ENCODE measurements at regions not wholly inside any gene's neighbourhood (a gene's known extent, or its start where the extent isn't known, plus 50 kb on each side); places are given as distances from the start of the nearest gene placed in this dataset.
"Not testable (repeated sequence)": the region's sequence is repeated elsewhere in the genome, so short reads cannot be mapped to it uniquely, and the experiment has no call there.

DNA sequence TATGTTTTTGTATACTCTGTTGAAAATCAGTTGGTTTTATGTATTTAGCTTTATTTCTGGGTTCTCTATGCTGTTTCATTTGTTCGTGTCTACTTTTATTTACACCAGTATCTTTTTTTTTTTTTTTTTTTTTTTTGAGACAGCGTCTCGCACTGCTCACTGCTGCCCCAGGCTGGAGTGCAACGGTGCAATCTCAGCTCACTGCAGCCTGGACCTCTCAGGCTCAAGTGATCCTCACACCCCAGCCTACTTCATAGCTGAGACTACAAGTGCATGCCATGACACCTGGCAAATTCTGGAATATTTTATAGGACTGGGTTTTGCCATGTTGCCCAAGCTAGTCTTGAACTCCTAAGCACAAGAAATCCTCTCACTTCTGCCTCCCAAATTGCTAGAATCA lies 869.4 kb upstream of the CDH6 start:
- DNase-seq (ENCODE audit: insufficient read length, low spot score) = no peak
- no peak for FAIRE-seq

DNA sequence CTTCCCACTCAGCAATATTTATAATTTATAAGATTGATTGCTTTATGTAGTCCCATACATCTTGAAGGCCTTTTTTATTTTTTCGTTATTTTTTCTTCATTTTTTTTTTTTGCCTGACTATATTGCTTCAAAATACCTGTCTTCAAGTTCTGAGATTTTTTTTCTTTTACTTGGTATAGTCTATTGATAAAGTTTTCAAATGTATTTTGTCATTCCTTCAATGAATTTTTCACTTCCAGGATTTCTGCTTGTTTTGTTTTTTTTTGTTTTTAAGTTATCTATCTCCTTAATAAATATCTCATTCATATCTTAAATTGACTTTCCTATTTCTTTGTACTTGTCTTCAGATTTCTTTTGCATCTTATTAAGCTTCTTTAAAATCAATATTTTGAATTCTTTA lies 905.6 kb upstream of the CDH6 start:
- DNase-seq (ENCODE audit: insufficient read length, low spot score) = no peak
- FAIRE-seq = no peak

DNA sequence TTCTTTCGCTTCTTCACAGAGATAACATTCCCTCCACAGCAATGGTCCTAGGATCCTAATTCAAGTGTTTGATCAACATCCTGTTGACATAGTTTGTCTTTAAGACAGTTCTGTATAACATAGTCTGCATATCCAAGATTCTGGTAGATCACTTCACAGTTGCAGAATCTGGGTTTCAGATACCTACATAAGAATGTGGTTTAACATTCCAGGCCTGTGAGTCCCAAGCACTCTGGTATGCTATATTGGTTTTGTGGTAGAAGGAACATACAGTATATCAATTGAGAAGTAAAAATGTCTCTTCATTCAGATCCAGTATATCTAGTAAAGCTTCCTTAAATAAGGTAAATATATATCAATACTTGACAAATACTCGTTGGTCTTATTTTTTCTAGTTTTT lies 914.2 kb upstream of the CDH6 start:
- no peak for DNase-seq (ENCODE audit: insufficient read length, low spot score)
- FAIRE-seq = no peak

DNA sequence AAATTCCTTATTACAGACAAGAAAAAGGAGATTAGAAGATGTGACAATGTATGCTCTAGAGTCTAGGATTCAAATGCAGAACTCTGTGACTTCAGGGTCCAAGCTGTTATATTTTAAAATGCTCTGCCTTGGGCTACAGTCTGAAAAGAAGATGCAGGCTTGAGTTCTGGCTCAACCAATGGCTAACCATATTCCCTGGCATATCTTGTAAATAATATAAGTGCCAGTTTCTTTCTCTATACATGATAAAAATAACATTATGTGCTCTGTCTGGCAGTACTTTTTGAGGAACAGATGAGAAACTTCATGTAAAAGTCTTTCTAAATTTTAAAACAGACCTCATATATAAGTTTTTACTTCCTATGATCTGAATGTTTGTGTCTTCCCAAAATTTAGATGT lies 926.5 kb upstream of the CDH6 start:
- DNase-seq (ENCODE audit: insufficient read length, low spot score) = no peak
- no peak for FAIRE-seq

DNA sequence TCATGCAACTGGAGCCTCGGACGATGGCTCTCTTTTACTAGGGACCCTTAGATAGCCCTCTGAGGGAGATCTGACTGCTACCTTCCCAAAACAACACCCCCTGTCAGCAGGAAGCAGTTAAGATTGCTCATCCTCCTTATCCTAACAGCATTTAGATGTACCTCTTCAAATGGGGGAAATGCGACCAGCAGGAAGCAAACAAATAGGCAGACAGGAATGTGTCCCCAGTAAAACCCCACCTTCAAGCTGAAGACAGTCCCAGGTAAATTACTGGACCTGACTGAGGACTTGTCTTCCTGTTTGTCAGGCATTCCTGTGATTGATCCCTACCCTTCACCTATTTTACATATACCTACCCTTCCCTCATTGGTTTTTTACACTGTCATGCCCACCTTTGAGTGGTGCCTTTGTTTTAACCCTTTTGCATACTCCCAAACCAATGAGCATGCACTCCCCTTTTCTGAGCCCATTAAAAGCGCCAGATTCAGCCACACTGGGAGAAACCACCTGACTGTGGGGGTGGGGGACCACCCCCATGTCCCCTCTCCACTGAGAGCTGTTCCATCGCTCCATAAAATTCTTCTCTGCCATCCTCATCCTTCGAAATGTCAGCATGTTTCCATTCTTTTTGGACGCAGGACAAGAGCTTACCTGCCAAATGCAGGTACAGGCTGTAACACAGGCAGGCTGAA lies 954.0 kb upstream of the CDH6 start:
- DNase-seq (ENCODE audit: insufficient read length, low spot score) = no peak
- FAIRE-seq = no peak

DNA sequence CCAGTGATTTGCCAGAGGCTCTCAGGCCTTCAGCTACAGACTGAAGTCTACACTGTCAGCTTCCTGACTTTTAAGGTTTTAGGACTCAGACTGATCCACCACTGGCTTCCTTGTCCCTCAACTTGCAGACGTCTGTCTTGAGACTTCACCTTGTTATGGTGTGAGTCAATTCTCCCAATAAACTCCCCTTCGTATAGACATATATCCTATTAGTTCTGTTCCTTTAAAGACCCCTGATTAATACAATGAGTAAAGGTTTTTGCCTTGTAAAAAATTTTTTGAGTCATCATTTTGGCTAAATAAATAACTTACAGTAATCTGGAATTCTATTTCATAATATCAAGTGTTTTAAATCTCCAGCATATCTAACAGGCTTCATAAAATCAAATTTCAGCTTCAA lies 956.3 kb upstream of the CDH6 start:
- DNase-seq (ENCODE audit: insufficient read length, low spot score) = no peak
- no peak for FAIRE-seq

DNA sequence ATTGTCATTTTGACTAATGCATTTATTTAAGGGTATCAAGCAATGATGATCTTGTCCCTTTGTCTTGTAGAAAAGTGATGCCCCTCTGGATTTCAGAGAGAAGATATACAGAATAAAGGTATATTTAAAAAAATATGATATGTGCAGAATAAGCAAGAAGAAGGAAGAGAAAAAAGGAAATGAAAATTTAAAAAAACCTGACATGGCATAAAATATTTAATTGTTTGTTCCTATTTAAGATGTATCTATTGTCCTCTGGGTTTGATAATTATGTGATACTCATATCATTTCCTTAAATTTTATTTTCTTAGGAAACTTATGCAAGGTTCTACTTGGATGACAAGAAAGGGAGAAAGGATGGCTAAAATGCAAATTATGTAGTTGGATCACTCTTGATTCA lies 983.7 kb upstream of the CDH6 start:
- FAIRE-seq (no peak), DNase-seq (ENCODE audit: insufficient read length, low spot score) (no peak)

DNA sequence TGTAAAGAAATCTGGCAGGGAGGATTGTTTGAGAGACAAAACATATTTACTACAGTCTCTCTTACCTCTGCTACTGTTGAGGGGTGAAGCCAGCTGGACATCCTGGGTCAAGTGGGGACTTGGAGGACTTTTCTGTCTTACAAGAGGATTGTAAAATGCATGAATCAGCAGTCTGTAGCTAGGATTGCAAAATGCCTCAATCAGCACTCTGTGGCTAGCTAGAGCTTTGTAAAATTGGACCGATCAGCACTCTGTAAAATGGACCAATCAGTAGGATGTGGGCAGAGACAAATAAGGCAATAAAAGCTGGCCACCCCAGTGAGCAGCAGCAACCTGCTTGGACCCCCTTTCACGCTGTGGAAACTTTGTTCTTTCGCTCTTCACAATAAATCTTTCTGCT lies 995.8 kb upstream of the CDH6 start:
- FAIRE-seq = no peak
- no peak for DNase-seq (ENCODE audit: insufficient read length, low spot score)

DNA sequence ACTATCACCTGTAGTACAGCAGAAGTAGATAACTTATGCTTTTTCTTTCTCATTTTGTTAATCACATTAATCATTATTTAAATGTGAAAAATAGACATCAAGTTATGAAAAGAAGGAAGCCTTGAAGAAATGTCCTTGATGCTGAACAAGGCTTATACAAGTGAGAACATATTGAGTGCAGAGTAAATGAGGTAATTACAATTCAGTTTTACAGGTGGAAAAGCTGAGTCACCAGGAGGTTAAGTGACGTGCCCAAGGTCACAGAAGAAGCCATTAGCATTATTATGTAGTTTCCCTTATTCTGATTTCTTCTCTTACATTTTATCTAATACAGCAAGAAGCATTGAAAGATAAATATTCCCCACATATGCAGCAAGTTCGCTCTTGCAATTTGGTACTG lies 998.5 kb upstream of the CDH6 start:
- FAIRE-seq = no peak
- DNase-seq (ENCODE audit: insufficient read length, low spot score) = no peak

DNA sequence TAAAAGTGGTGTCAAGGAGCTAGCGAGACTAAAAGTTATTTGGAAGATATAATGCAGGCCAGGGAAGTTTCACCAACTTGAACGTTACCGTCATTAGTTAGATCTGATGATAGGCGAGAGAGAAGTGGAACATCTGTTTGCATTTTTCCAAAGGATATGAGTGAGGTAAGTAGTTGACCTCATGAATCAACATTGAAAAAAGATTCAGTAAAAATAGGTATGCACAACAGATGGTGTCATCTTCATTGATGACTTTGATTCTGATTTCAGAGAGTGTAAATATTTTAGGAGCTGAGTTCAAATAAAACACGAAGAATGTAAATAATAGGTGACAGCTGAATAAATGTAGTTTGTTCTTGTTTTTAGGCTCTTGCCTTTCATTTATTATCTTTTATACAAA lies 998.9 kb upstream of the CDH6 start:
- no peak for FAIRE-seq
- DNase-seq (ENCODE audit: insufficient read length, low spot score) = no peak

DNA sequence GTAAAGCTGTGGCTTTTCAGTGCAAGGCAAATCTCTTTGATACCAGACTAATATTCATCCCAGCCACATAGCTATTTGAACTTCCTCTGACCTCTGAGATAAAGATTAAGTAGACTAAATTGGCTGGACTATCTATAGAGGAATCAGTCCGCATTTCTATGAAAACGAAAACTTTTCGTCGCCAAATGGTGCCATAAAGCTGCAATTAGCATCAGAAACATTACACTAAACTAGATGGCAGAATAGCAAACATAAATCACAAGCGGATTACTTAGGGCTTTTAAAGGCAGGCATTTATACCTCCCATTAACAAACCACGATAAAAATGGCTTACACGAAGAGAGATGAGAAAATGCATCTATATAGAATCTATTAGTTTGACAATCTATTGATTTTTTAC lies 1009.7 kb upstream of the CDH6 start:
- no peak for DNase-seq (ENCODE audit: insufficient read length, low spot score)
- no peak for FAIRE-seq

DNA sequence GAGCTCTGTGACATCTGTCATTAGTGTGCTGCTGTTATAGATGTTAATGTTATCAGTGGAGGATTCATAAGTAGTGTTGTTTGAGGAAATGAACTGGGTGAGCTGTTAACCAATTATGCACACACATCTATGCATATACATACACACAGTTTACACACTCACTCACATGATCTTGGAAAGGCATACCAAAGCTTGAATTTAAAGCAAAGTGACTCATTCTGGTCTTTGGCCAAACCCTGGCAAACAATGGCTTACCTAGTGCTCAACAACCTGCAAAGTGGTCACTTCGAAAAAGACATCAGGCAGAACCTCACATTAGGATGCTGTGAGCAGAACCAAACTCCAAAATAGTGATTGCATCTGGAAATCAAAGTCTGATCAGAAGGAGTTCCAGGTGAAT lies 1037.3 kb upstream of the CDH6 start:
- DNase-seq (ENCODE audit: insufficient read length, low spot score) (no peak), FAIRE-seq (no peak)

DNA sequence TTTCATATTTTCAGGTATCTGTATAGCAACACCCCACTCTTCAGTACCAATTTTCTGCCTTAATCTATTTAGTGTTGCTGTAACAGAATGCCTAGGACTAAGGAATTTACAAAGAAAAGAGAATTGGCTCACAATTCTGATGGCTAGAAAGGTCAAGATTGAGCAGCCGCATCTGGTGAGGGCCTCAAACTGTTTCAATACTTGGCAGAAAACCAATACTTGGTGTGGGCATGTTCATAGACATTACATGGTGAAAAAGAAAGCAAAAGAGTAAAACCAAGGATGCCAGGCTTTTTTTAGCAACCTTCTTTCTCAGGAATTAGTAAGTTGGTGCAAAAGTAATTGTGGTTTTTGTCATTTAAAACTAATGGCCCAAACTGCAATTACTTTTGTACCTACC lies 1041.1 kb upstream of the CDH6 start:
- DNase-seq (ENCODE audit: insufficient read length, low spot score) = no peak
- no peak for FAIRE-seq

DNA sequence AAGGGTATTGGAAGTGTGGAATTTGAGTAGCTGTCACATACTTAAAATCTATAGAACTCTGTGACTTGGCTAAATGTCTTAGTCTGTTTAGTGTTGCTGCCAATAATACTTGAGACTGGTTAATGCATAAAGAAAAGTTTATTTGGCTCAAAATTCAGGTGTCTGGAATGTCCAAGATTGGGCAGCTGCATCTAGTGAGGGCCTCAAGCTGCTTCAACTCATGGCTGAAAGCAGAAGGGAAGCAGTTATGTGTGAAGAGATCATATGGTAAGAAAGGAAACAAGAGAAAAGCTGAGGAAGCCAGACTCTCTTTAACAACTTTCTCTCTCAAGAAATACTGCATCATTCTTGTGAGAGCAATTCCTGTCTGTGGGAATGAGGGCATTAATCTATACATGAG lies 1043.3 kb upstream of the CDH6 start:
- DNase-seq (ENCODE audit: insufficient read length, low spot score) (no peak), FAIRE-seq (no peak)

DNA sequence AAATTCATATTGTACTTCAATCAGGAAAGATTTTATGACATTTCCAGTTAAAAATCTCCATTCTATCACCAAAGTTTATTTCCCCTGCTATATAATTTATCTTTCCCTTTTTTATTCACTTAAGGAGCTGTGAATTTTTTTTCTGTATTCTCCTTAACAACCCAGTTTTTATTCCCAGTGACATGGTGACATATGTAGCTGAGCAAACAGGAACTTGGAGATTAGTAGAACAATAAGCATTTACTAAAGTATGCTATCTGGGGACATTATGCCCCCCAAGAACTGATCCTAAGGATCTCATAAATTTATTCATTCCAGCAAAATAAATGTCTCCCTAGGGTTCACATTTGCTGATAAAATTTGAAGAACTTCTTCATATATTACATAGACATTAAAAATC lies 1044.0 kb upstream of the CDH6 start:
- FAIRE-seq = no peak
- no peak for DNase-seq (ENCODE audit: insufficient read length, low spot score)

DNA sequence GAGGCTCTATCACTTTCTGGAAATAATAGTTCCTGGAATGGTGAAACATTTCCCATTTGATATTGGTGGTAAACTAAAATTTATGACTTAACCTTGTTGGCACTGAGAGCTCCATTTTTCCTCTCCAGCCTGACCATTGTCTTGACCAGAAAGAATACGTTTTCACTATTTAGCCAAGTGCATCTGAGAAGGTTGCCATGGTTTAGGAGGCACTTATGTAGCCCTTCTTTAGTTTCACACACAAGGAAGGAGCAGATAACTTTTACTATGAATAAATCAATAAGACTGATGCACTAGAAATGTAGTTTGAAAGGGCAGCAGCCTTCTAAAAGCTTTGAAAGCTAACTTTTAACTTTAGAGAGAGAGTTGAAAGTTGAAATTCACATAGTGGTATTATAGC lies 1045.5 kb upstream of the CDH6 start:
- FAIRE-seq (no peak), DNase-seq (ENCODE audit: insufficient read length, low spot score) (no peak)

DNA sequence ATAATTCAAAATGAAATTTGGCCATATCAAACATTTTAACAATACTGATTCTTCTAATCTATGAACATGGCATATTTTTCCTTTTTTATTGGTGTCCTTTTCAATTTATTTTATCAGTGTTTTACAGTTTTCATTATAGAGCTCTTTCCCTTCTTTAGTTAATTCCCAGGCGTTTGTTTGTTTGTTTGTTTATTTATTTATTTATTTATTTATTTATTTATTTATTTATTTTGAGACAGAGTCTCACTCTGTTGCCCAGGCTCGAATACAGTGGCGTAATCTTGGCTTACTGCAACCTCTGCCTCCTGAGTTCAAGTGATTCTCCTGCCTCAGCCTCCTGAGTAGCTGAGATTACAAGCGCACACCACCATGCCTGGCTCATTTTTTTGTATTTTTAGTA lies 1049.4 kb upstream of the CDH6 start:
- not testable (repeated sequence) for FAIRE-seq

DNA sequence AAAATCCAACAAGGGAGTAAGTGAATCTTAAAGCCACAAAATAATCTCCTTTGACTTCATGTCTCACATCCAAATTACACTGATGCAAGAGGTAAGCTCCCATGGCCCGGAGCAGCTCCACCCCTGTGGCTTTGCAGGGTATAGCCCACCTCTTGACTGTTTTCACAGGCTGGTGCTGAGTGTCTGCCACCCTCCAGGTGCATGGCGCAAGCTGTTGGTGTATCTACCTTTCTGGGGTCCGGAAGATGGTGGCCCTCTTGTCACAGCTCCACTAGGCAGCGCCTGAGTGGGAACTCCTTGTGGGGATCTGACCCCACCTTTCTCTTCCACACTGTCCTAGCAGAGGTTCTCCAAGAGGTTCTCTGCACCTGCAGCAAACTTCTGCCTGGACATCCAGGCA lies 1051.1 kb upstream of the CDH6 start:
- DNase-seq (ENCODE audit: insufficient read length, low spot score) (no peak), FAIRE-seq (no peak)

More for the DNA sequence above, 1049.4 kb upstream of the CDH6 start:
- not testable (repeated sequence) for DNase-seq (ENCODE audit: insufficient read length, low spot score)

DNA sequence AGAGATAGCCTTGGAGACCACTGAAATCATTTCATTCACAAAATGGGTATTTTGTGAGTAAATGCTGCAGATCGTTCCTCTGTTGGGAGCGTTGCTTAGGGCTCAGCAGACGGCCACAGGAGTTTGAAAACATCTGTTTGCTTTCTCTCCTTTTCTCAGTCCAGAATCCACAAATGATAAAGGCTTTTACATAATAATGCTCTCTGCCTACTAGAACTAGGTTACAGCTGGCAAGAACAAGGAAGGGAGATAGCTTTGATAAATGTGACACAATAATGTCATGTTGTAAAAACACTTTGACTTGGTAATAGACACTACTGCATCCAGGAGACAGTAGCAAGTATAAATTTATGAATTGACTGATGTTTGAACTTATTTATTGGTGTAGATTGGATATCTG lies 1072.4 kb upstream of the CDH6 start:
- no peak for DNase-seq (ENCODE audit: insufficient read length, low spot score)
- FAIRE-seq = no peak

DNA sequence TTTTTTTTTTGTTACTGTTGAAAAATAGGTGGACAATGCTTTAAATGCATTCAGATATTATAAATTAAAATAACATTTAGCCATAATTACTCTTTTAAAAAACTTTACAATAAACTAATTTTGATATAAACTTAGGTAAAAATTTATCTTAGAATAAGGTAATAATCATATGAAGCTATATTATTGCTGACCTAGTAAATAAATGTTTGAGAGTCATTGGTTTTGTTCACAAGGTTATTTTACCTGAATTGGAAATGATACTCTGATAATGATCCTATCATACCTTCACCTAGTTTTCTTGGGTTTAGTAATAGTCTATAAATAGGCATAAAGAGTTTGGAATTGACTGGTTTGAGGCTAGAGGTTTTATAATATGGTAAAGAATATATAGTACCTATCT lies 1076.4 kb upstream of the CDH6 start:
- FAIRE-seq = no peak
- no peak for DNase-seq (ENCODE audit: insufficient read length, low spot score)

DNA sequence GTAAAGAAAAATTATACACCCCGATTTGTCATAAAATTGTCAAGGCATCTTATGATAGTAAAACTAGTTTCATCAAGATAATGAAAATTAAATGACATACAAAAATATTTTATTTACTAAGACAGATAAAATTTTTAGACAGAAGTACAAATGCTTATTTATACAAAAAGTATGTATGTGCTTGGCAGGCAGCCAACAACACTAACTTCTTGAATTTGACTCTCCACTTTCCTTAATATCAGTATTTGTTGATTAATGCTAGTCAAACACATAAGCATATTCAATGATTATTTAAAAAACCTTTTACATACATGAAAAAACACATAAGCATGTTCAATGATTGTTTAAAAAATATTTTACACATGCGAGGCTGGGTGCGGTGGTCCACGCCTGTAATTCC lies 1079.9 kb upstream of the CDH6 start:
- FAIRE-seq (no peak), DNase-seq (ENCODE audit: insufficient read length, low spot score) (no peak)

DNA sequence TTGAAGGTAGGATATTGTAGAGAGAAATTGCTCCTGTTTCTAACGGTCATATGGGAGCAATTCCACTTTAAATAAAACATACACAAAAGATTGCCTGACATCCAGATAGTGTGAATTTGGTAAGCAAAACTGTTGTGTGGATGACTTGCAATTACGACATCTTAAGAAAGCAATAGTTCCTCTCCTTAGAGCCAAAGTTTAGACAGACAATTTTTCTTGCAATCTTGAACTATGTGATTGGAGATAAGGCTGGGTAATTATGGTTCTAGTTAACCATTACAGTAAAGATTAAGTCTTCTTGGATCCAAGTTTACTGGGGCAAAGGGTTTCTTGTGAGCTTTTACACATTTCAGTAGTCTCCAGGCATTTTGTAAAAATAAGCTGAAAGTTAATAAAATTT lies 1080.6 kb upstream of the CDH6 start:
- DNase-seq (ENCODE audit: insufficient read length, low spot score) (no peak), FAIRE-seq (no peak)

DNA sequence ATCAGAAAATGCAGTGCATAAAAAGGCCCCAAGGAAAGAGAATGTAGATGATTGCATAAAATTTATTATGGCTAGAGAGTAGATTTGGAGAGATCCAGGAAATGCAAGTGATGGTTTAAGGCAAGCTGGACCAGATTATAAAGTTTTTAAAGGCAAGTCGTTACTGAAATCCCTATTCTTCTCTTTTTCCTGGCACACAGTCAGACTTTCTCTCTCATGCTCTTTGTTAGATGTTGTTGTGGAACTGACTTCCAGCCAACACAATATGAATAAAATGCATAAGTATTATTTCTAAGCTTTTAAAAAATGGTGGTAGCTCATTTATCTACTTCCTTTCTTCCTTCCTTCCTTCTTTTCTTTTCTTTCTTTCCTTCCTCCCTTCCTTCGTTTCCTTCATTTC lies 1085.4 kb upstream of the CDH6 start:
- no peak for FAIRE-seq

More for the DNA sequence above, 1085.4 kb upstream of the CDH6 start:
- DNase-seq (ENCODE audit: insufficient read length, low spot score) = no peak

Data from GM19239 (cell line).